GM21381 (cell line): ENCODE measurements at regions not wholly inside any gene's neighbourhood (a gene's known extent, or its start where the extent isn't known, plus 50 kb on each side); places are given as distances from the start of the nearest gene placed in this dataset.

Source experiments
- ATAC-seq: cut with Tn5 transposase; IDR thresholded peaks from one replicate; pipeline ENCODE4 v1.9.1; 2021; ENCODE audit warnings: mild to moderate bottlenecking, moderate library complexity; ENCODE audit not compliant: unreplicated experiment

DNA sequence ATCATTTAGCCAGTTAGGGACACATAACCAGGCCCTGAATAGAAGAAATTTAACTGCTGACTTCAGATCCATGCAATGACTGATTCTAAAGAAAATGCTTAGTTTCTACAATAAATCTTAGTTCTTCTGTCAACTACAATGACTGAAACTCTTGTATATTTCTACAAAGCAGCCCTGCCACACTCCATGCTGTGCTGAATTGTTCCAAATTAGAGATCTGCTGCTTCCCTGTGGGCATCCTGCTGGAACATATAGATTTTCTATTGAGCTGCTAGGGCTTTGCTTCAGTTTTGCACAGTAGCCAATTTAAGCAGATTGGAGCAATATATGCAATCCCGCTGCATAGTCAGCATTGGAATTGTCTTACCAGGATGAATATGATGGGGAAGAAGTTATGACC is 312.8 kb upstream of the SMIM31 start:
- ATAC-seq, result no peak

DNA sequence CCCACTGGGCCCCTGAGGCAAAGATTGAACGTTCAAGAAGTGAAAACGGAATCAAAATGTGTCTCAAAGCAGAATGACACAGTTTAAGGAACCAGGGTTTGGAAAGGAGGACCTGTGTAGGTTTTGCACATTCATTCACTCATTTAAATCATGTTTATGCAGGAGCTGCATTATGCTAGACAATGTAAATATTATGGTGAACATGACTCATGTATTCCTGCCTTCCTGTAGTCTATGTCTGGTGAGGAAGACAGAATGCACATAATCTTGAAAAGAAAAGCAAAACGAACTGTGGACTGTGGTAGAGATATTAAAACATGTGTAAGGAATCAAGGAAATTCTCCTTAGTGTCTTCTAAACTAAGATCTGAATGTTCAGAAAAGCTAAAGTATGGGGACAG is 311.8 kb upstream of the SMIM31 start:
- no peak for ATAC-seq

DNA sequence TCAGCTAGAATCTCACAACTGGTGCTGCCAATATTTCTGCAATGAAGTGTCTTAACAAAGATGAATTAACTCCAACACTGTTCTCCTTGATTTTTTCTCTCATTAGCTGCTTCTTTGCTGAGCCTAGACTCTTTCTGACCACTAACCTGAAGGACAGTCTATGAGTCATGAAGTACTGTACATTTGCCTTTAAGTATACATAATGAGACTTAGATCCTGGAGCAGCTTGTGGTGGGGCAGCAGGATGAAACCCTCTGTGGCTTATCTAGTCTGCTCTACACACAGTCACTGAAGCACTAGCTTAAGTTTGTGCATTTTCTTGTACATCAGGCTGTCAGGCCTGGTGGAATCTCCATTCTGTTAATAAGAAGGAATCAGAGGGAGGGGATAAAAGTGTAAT is 307.4 kb upstream of the SMIM31 start:
- ATAC-seq, result no peak

DNA sequence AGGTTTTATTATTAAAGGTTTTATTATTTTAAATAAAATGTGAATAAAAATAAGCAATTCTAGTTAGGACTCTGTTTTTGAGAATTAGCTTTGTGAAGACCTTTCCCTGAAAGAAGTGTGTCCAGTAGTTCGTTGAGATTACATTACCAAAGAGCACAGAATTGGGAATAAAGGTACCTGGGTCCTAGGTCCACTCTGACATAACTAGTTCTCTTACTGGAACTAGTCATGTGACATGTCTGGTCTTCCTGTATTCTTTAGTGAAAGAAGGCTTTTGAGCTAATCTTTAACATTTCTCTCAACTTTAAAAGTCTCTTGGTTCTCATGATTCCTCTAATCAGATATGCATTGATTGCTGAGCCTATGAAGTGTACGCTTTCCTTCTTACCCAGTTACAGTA is 292.0 kb upstream of the SMIM31 start:
- no peak for ATAC-seq

DNA sequence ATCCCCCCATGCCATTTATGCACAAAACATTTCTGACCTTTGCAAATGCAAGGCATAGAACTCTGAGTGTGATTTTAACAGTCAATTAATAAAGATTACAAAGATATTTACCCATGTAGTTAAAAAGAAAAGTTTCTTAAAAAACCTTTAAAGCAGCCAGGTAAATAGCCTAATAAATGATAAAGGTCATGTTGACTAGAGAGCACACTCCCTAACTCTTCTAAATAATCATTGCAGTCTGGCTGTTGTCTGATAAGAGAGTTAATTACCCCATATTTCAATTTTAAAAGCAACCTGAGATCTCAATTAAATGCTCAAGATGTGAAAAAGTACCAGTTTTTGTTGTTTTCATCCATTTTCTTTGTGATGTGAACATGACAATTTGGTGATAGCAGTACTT is 291.5 kb upstream of the SMIM31 start:
- no peak for ATAC-seq

DNA sequence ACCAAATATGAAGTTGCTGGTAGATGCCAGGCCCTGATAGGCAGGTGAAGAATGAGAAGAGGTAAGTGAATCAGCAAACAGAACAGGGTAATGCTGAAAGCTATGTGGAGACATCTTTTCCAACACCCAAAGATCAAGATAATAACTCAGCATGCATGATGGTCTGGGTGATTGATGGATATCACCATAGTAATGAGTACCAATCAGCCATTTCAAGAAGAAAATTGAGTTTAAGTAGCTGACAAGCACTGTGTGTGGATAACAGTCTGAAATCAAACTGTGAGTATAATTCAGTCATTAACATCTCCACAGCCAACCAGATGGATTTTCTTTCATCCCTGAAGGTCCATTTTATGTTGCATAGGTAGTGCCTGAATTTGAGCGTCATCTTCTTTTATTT is 289.6 kb upstream of the SMIM31 start:
- no peak for ATAC-seq

DNA sequence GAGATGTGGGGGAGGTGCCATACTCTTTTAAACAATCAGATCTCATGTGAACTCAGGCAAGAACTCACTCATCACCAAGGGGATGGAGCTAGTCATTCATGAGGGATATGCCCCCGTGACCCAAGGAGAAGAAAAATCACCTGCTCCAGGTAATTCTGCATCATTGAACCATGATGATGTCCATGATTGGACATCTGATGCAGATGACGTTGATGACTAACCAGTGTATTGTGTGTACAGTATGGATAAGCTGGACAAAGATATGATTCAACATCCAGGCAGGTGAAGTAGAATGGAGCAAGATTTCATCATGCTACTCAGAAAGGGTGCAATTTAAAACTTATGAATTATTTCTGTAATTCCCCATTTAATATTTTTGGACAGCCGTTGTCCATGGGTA is 286.4 kb upstream of the SMIM31 start:
- ATAC-seq, result no peak

DNA sequence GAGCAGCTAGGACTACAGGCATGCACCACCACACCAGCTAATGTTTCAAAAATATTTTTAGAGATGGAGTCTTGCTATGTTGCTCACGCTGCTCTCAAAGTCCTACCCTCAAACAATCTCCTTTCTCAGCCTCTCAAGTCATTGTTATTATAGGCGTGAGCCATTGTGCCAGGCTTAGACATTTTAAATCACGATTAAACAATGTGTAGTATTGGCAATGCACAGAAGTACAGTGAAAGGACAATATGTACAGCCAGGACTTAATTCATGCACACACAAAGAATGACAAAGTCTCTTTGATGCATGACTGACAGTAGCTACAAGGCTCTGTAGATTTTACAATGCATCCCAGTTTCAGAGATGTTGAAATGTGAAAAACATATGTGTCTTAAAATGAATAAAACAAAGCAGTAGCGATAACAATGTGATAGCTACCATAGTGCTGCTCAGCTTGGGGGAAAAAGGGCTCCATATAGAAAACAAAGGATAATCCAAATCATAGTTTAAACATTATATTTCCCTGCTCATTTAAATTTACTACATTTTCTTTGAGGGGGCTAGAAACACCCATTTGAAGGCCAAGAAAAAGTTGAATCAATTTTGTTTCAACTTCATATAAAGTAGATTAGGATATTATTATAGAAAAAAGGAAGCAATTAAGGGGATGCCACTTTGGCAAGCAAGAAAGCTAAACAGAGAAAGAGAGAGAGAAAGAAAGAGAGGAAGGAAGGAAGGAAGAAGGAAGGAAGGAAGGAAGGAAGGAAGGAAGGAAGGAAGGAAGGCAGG is 272.4 kb upstream of the SMIM31 start:
- no peak for ATAC-seq

DNA sequence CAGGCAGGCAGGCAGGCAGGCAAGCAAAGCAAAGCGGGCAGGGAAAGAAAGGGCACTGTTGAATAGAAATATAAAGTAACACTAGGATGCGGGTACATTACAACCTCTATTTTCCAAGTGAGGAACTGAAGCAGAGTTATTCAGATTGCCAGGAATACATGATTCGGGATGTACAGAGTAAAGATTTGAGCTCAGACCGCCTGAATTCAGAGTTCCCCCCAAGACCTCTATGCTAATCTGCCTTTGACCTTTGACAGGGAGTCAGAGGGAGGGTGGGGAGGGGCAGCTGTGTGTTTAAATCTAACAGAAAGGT is 271.9 kb upstream of the SMIM31 start:
- no peak for ATAC-seq

DNA sequence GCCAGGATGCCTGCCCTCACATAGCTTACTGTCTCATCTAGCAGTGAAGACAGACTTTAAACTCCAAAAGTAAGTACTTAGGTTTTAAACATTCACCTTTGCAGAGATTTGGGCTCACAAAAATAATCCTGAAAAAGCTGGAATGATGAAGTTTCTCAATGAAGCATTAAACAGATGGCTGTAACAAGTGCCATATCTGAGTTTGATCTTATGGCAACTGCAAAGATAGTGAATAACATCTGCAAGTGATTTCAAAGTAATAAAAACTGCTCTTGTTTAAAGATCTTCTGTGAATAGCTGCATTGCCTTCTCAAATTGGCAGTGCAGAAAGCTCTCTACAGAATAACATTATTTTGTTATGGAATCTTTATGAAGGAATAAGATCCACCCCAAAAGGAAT is 271.2 kb upstream of the SMIM31 start:
- ATAC-seq, result no peak

DNA sequence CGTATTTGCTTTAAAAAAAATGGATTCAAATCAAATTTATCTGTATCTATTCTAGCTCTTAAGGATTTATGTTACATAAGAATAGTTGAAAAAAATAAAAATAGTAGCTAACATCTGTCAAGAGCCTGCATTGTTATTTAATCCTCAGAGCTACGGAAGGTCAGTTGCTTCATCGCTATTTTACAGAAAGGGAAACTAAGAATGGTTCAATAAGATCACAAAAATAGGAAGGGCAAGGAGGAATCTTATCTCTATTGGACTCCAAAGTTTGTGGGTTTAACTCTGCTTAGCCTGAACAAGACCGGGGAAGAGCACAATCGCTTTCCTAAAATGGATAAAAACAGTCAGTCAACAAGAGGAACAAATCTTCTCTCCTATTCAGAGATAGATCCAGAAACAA is 270.2 kb upstream of the SMIM31 start:
- ATAC-seq, result no peak

DNA sequence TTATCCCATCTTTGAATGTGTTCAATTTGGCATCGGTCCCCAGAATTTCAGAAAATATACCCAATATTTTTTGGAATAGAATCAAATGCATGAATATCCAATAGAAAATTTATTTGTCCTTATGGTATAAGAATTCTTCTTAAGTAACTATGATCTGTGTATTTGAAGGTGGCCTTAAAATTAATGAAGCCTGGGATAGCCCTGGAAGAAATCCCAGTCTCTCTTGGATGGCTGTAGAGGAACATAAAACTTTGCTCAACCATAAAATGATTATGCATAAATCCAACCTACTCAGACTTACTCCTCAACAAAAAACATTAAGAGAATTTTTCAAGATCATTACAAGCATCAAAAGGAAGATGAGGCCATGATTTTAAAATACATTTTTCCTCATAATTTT is 269.4 kb upstream of the SMIM31 start:
- ATAC-seq, result no peak

DNA sequence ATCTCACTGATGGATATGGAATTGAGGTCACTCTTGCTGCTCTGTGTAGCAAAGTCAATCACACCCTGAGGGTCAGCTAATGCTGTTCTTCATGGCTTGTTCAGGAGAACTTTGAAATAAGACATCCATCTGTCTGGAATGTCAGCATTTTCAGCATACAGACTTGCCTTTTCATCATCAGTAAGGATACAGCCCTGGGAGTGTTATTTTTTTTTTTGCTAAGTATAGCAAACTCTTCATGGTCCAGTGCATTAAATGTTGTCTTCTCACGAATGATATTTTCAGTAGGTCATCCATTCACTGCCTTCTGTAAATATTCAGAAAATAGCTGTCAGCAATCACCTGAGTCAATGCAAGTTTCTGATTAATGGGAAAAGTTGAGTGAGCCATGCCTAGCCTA is 268.8 kb upstream of the SMIM31 start:
- ATAC-seq, result no peak

DNA sequence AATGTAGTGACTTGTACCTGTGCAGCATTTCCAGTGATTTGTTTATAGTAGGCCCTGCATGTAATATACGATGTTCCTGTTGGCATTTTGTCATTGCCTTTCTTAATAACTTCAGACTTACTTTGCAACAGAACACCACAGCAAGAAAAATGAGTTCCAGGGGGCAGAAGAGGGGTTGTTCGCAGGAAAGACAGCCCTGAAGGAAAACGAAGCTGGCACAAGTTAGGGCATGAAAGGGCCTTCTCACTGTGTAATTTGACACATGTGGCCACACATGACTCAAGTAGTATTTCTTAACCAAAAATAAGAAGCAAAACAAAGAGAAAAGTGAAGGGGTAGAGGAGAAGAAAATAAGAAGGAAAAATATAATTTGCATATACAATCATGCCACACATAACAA is 265.8 kb upstream of the SMIM31 start:
- no peak for ATAC-seq

DNA sequence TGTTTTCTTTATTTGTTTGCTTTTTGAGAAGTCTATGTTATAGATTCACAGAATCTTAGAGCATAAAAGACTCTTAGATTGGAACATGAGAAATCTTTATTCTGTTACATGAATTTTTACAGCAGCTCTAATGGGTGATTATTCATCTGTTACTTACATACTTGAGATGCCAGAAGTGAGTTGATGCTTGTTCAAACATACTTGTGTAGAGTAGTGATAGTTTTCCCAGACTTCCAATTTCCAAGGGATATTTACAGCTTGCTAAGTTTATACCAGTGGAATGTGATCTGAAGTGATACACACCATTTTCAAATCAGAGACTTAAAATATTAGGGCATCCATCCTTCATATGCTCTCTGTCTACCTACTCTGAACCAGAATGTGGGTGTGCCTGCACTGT is 252.9 kb upstream of the SMIM31 start:
- ATAC-seq, result no peak

DNA sequence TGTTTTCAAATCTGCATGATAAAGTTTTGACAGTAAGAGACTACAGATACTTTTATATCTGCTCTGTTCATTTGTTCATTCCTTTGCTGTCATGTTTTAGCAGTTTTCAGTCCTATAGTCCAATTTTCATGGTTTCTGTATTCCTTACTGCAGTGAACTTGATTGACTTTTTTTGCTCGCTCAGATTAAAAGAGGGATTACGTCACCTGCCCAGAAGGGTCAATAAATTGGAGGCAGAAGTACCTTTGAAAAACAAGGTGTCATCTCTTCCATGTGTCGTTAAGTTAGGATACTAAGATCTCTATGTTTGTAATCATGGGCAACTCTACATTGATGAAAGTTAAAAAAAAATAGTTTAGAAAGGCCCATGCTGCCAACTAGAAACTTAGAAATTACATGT is 250.1 kb upstream of the SMIM31 start:
- no peak for ATAC-seq

DNA sequence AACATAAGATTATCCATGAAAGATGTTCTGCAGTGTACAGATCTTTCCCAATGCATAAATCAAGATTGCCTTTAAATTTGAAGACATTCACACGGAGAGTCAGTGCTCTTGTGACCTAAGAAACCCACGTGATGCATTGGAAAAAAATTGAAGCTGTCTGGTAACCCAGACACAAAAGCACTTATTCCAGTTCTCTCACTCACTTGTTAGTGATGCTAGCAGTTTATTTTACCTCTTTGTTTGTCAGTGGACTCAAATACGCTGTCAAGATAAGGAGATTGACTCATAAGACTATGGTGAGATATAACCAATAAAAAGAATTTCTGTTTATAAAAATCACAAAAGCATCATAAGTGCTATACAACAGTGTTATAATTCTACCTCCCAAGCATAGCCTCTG is 245.8 kb upstream of the SMIM31 start:
- no peak for ATAC-seq

DNA sequence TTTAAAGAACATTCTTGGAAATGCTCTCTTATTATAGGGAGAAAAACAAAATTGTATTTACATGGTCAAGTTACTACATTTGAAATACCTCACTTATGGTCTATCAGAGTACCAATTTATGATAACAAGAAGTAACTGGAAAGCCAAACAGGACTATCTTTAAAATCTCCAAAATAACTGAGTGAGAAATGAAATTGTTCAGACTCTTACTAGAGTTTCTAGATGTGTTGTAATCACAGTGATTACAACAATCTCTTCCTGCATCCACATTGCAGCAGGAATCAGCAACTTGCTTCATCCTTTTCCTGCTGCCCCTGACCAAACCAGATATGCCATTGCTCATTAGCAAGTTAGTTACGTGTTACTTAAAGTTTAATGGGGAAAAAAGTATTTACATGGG is 245.2 kb upstream of the SMIM31 start:
- no peak for ATAC-seq

DNA sequence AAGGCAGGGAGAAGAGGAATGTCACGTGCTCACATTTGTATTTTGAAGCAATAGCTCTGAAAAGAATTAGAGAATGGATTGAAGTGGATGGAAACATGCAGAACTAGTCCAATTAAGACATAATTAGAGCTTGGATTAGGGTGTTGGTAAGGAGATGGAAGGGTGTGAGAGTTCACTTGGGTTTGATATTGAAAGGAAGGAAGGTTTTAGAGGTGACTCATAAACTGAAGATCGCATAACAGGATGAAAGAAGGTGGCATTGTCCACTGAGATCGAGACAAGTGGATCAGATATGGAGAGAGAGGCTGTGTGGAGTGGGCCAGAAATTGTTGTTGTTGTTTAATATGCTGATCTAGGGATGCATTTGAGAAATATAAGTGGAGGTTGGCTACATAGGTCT is 244.0 kb upstream of the SMIM31 start:
- ATAC-seq, result no peak

DNA sequence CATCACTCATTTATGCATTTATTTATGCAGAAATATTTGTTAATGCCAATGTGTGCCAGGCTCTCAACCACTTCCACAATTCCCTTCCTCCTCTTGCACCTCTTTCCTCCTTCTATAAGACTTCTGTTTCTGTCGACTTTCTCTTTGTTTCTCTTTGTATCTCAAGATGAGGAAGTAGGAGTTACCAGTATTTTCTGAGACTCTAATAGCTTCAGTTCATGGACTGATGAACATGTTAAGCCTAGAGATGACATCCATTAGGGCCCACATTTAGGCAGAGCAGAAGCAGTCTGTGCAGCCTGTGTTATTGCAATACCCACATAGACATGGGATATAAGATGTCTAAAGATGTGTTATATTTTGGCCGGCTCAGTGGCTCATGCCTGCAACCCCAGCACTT is 241.8 kb upstream of the SMIM31 start:
- ATAC-seq, result no peak

DNA sequence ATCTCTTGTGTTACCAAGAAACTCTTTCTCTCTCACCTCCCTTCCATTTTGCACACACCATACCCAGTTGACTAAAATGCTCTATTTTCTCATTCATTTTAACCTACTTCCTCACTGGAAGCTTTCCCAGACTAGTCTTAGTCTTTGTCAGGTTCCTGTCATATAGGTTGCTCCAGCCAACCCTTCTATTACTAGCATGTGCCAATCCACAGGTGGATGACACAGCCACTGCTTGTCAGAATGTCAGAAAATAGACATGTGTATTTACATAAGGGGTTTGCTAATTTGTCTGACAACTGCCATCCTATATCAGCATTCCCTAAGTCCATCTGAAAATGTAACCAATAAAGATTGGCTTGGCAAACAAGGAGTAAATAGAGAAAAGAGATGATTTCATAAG is 239.2 kb upstream of the SMIM31 start:
- no peak for ATAC-seq

DNA sequence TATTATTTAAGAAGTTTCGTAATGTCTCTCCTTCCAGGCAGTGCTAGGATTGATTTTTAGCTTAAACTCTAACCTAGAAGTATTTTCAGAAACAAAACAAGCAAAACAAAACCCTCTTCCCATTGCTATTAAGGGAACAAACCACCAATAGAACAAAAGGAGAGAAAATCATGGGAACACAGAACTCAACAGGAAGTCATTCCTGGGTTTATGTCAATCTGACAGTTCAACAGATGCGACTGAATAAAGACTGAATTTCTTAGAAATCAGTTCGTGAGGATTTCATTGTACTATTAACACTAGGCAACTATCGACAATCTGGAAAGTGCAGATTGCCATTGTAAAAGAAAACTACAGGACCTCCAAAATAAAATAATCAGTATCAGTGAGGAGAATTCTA is 229.1 kb upstream of the SMIM31 start:
- no peak for ATAC-seq

DNA sequence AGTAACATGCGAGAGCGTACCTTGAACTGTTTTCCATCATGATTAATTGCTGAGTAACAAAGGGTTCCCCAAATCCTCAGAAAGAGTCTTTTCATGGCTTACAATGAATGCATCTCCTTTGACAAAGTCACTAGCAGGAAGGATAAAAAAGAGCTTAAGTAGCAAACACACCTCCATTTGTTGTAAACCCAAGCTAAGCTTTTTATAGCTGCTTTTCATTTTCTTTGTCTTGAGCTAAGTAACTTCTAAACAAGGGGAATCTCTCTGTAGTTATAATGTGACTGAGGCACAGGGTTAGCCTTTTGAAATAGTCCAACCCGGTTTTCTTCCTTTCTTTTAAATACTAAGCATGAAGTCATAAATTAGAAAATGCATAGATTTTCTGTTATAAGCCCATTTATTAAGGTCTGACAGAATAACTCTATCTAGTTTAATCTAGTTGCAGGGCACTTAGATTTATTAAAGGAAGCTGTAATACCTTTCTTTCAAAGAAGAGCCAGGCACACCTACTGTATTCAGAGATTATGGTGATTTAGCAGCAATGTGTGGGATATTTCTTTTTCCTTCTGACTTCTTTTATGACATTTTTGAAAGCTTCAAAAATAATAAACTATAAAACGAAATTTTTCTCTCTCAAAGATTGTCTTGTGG is 226.9 kb upstream of the SMIM31 start:
- no peak for ATAC-seq
